DMS153 treated with DMSO at 0.1 percent for 48 hours (cell line): ENCODE measurements at regions not wholly inside any gene's neighbourhood (a gene's known extent, or its start where the extent isn't known, plus 50 kb on each side); places are given as distances from the start of the nearest gene placed in this dataset.
"Not testable (repeated sequence)": the region's sequence is repeated elsewhere in the genome, so short reads cannot be mapped to it uniquely, and the experiment has no call there.

Experiments
- DNase-seq: peaks from one replicate; lab custom pipeline; 2025; ENCODE audit not compliant: unreplicated experiment; lab: John Stamatoyannopoulos, UW

DNA sequence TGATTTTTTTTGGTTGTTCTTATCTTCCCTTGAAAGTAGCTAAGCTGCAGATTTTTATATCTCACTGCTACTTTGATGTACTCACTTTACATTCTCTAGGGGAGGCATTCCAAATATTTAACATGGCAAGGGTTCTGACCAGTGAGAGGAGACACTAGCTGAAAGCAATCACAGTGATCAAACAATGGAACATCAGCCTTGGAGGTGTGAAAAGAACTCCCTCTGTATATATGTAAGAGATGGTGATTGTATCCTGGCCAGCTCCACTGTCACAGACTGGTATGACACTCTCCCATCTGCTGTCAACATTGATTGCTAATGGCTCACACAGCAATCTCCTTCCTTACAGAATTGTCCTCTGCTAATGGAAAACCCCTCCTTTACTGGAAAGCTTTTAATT, 291.7 kb upstream of the CDH19 start:
- no peak for DNase-seq

DNA sequence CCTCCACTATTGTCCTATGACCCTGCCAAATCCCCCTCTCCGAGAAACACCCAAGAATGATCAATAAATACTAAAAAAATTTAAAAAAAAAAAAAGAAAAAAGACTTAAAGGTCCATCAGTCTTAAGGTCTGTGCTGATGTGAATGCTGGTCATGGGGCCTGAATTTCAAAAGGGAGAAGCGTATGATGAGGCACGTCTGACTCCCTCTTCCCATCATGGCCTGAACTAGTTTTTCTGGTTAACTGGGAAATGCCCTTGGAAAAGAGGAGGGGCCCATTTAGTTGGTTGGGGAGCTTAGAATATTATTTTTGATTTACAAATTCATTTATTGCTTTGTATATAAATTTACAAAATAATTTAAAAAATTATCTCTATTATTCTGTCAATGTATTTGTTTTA, 291.0 kb upstream of the CDH19 start:
- no peak for DNase-seq

DNA sequence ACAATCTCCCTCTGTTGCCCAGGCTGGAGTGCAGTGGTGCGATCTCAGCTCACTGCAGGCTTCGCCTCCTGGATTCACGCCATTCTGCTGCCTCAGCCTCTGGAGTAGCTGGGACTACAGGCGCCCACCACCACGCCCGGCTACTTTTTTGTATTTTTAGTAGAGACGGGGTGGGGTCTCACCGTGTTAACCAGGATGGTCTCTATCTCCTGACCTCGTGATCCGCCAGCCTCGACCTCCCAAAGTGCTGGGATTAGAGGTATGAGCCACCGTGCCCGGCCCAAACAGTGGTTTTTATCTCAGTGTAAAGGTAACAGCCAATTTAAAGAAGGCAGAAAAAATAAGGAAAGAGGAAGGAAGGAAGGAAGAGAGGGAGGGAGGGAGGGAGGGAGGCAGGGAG, 288.5 kb upstream of the CDH19 start:
- DNase-seq = not testable (repeated sequence)

DNA sequence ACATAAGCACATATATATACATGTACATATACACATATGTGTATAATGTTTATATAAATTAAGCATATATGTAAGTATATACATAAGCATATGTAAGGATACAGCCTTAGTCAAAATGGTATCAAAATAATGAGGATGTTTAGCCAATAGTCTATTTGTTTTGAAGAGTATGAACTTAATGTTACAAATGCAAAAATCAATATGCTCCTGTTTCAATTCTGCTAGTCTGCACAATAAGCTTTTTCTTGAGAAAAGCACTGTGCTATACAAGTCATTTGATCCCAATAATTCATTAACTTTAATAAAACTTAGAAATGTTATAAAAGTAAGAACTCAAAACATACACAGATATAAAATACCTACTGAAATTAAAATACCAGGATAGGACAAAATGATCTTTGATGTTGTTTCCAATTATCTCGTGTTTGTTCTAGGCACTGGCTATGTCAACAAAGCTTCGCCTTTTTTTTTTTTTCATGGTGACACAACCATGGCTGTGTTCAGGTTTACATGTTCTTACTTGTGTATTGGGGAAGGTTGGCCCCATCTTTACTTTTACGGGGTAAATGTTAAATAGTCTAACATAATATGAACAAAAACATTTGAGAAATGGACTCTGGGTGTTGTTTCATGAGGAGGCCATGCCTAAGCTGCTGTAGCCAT, 271.1 kb upstream of the CDH19 start:
- DNase-seq = no peak

DNA sequence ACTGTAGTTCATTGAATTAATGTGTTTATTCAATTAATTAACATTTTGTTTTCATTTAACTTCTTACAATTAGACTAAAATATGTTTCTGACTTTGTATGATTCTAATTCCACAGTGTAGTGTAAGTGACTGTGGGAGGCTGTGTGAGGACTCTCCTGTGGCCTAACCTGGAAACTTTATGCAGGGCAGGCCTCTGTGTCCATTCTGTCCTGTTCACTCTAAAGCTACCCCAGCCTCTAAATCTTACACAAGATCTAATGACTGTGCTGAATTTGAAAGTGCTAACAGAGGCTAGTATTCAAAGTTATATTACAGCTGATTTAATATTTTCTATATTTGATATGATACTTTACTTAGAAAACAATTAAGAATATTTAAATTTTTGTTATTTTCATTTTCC, 270.5 kb upstream of the CDH19 start:
- DNase-seq = no peak

DNA sequence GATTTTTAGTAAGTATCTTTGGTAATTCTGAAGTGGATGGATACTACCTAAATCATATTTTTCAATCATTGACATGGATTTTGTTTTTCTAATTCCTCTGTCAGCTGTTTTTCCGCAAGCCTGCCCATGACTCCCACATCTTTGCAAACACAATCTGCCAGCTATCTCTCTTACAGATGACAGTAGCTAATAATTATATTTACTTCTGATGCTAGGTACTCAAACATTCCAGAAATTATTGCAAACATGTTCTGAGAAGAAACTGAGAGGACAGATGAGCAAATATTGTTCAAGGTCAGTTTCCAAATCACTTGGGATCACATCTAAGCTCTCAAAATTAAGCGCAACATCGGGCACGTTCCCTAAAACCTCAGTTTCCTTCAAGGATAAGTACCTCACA, 270.0 kb upstream of the CDH19 start:
- no peak for DNase-seq

DNA sequence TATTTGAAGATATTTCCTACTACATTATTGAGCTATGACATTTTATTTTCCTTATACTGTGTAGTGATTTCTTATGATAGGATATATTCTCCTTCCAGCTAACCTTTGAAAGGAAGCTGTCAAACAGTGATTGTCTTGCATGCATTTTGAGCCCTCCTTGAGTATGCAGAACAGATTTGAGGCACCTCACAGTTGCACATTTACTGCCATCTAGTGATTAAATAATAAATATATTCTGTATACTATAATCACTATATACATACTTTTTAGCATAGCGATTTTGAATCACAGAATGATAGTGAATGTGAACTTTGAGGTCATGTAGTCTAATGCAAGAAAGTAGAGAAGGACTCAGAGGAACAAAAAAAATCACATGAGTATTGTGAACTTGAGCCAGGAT, 268.4 kb upstream of the CDH19 start:
- no peak for DNase-seq

DNA sequence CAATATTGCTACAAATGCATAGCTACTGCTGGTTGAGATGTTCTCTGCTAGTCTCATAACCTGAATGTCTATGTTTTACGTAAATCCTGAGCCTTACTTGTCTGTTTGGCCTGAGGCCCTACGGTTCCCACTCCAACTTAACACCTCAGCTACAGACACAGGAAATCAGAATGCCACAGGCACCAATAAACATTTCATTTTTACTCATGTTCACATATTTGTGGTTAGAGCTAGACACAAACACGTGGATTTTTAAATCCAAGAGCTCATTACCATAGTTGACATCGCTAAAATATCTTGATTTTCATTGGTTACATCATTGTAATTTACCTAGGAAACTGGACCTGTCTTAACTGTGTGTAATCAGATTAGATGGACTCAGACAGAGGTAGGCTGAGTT, 263.8 kb upstream of the CDH19 start:
- no peak for DNase-seq

DNA sequence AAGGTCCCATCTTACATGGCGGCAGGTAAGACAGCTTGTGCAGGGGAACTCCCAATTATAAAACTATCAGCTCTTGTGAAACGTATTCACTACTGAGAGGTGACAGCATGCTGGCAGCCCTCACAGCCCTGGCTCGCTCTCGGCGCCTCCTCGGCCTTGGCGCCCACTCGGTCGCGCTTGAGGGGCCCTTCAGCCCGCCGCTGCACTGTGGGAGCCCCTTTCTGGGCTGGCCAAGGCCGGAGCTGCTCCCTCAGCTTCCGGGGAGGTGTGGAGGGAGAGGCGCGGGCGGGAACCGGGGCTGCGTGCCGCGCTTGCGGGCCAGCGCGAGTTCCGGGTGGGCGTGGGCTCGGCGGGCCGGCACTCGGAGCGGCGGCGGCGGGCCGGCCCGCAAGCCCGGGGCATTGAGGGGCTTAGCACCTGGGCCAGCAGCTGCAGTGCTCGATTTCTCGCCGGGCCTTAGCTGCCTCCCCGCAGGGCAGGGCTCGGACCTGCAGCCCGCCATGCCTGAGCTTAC, 262.6 kb upstream of the CDH19 start:
- DNase-seq = not testable (repeated sequence)

DNA sequence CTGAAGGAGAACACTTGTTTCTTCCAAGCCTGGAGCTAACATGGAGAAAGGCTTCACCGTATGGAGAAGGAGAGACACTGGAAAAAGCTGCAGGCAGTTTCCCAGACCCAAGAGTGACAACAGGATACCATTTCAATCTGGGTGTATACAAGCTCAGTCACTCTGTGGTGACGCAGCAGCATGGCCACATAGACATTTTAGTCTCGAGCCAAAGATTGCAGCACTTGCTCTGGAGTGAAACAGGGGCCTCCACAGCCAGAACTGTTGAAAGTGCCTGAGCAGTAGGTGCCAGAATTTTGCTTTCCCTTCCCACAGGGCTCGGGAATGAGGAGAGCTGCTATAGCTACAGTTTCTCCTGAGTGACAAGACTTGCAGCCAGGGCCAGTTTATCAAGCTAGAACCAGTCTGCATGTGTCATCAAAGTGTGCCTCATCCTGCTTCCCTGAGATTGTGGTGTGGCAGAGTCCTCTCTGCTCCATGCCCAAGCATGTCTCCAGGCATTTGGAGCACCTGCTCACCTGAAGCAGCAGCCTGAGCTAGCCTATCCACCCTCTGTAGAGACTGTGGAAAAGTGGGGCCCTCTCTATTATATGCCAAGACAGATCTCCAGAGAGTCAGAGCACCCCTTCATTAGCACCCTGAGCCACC, 234.6 kb upstream of the CDH19 start:
- no peak for DNase-seq

DNA sequence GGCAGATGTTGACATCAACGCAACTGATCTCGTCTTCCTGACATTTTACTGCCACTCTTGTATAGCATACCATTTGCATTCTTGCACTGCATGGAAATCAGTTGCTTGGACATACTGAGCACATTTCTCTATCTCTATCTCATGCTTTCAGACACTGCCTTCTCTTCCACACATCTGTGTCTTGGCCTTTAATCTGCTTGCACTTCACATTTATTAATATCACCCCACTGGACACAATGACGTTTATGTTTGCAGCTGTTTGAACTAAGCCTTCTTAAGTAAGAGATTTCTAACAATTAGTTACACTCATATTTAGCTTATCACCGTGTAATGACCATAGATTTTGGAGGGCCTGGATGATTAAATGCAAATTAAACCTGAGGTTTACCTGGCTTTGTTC, 229.8 kb upstream of the CDH19 start:
- no peak for DNase-seq

DNA sequence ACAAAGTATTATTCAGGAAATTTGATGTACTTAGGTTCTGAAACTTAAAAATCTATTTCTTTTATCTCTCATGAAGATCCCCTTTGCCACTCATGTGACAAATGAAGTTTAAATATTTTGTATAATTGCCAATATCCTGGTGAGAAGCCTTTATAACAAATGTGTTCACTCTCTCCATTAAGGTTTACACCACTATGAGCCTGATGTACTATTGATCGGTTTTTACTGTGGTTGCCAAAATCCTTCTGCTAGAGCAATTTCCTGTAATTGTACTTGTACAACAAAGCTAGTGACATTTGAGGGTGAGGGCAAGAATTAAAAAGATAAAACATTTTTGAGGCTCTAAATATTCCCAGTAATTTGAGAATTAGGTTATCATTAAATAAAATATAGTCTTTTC, 222.3 kb upstream of the CDH19 start:
- no peak for DNase-seq

DNA sequence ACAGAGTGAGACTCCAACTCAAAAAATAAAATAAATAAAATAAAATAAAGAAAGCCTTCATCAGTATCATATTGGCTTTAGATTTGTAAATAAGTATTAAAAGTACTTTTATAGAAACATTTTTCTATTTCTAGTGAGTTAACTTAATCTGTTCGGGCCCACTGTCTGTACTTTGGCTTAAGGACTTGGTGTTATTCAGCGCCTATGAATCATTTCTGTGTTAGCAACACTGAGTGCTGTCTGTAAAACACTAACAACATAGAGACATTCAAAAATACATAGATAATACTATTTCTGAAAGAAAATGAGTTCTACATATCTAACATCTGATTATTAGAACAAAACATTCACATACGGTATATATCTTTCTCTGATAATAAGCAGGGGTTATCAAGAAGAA, 221.5 kb upstream of the CDH19 start:
- no peak for DNase-seq

DNA sequence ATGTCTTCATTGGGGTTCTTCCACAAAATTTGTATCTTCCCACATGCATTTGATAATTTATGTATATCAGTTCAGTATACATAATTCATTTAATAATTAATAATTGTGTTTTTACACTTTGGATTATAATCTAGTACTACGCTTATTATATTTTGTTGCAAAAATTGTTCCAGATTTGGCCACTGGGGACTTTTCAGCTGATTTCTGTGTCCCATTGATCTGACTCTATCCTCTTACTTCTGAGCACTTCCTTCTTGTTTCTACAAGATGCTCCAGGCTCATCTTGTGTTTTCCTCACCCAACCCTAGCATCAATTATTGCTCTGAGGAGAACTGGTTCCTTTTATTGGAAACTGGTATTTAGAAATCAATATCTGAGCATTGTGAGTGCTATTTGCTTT, 215.3 kb upstream of the CDH19 start:
- DNase-seq = no peak

DNA sequence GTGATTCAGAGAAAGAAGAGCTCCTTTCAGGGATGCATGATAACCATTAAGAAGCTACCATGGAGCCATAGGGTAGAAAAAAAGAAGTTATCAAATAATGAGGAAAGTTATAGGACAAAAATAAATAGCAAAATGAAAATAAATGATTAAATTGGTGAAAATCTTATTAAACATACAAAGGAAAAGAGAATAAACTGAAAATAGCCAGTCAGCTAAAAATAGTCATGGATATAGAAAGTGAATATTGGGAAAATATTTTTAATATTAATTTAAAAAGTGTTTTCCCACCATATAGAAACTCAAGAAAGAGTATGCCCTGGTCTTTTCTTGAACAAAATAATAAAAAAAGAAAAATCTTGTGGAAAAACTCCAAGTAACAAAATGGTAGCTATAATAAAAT, 209.2 kb upstream of the CDH19 start:
- no peak for DNase-seq

DNA sequence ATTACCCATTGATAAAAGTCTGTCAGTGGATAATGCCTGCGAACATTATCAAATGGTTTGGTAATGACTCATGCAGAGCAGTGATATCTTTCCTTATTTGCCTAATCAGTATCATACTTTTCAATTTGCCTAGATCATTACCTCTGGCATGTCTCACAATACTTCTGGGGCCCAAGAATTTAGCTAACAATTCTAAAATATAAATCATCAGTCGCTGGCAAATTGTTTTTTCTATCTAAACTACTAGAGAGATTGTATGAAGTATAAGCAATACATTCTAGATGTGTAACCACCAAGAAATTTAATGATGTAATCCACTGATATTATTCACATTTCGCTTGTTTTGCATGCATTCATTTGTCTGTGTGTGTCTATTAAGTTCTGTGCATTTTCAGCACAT, 191.2 kb upstream of the CDH19 start:
- DNase-seq = no peak

DNA sequence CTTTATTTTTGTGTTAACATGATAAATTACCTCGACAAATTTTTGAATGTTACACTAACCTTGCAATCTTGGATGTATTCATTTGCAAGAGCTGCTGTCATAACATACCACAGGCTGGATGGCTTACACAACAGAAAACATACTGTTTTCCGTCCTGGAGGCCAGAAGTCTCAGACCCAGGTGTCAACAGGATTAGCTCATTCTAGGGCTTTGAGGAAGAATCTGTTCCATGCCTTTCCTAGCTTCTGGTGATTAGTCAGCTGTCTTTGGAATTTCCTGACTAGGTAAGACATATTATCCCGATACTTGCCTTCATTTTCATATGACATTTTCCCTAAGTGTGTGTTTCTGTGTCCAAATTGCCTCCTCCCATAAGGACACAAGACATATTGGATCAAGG, 188.6 kb upstream of the CDH19 start:
- DNase-seq = no peak

DNA sequence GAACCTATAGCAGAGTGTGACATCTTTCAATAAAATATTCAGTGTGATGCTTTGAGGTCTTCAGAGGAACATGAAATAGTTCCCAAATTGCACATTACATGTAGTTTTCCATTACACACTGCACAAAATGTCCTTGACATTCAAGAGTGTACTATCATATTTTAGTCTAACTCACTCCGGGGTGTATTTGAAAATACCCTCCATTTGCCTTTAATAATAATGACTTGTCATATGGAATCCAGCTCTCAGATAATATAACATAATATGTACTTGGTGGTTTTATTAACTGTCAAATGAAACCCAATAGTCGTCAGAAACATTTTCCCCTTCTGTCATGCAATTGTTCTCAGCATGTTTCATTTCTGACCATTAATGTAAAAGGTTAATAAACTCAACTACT, 176.7 kb upstream of the CDH19 start:
- no peak for DNase-seq

DNA sequence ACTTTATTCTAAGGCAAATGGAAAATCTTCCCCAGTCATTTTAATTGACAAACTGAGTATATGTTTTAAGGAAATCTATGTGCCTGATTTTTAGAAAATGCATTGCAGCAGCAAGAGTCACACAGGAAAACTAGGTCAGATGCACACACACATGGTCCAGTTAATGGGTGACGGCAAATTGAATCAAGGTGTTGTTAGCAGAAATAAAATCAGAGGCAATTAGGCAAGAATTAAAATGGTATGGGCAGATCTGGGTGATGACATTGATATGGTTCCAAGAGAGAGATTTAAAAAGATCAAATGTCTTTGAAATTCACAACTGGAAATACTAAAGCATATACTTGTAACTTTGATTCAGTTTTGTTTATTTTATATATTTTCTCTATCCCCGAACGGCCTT, 174.2 kb upstream of the CDH19 start:
- no peak for DNase-seq

DNA sequence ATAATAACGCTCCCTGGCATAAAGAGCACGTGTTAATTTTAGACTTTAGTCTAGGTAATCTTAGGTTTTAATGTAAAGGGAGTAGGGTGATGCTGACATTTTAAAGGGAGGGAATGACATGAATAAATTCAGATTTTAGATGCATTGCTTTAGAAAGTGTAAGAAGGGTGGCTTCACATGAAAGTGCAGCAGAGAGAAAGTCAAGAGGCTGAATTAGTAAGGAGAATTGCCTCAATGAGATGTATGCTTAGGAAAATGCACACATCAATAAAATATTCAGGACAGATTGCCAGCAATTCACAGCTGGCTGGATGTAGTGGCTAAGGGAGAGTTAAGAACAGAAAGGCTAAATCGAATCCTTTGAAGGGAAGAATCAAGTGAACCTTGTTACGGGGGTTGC, 165.5 kb upstream of the CDH19 start:
- no peak for DNase-seq

DNA sequence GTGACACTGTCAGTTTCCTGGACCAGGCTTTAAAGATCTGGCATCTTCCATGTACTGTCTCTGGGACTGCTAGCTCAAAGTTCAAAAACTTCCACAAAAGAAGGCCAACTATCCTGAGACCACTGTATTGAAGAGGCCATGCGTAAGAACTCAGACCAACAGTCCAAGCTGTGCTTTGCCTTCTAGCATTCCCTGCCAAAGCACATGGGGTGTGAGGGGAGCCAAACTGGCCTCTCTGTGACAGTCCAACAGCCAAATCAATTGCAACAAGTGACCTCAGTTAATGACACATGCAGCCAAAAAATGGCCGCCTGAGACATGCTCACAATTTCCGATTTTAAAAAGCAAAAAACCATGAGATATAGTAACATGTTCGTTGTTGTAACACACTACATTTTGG, 160.3 kb upstream of the CDH19 start:
- DNase-seq = no peak

DNA sequence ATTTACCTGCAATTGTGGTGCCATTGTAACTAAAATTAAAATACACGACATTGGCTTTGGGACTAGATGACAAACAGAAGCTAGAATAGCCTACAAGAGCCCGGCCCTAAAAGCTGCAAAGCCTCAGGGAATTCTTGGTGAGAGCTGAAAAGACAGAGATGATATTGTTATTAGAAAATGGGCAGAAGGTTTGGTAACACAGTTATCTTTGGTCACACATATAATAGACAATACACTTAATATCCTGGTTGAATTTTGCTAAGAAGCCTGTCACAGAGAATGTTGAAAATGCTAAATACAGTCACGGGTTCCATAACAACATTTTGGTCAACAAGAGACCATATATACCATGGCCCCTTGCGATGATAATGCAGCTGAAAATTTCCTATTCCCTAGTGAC, 157.3 kb upstream of the CDH19 start:
- DNase-seq = no peak

DNA sequence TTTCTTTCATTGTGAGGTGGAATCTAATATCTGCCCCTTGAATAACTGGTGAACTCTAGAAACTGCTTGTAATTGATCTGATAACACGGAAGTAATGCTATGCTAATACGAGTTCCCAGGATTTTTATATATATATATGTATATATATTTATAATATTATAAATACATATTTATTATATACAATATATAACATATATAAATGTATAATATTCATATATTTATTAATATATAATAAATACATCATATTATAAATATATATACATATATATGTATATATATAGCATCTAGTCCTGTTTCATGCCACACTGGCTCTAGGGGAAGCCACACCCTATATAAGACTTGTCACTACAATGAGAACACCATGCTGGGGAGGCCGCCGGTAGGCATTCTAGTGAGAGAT, 156.7 kb upstream of the CDH19 start:
- DNase-seq = no peak
